ENCODE measurements at regions not wholly inside any gene's neighbourhood (a gene's known extent, or its start where the extent isn't known, plus 50 kb on each side); places are given as distances from the start of the nearest gene placed in this dataset.

DNA sequence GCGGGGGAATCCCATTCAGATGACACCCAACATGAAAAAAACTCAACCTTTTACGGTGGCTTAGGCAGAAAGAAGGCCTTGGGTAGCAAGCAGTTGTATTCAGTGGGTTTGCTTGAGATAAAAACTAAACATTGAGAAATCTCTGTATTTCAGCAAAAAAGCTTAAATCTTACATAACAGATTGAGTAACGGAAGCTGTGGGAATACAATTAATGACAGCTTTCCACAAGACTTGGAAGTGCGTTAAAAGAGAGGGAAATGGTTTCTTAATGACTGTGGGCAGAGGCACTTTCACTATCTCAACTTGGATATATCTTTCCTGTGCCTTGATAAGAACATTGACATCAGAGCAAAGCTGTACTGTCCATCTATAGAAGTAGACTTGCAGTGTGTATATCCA is 418.5 kb upstream of the HS3ST1 start:
- ChIA-PET POLR2A (no interaction called here), CTCF (no interaction called here)
- H3K27ac Mint-ChIP-seq (ENCODE audit: unreplicated experiment), result no peak overlapping the region
- H3K27me3 ChIP-seq (replicated peaks; ENCODE audit: control insufficient read depth, insufficient read depth, low read length), result no peaks in the 10 kb centered on the region
- no peaks in the 10 kb centered on the region for H3K36me3 ChIP-seq (ENCODE audit: control insufficient read depth, insufficient read depth, low read length)
- H3K27me3 Mint-ChIP-seq (ENCODE audit: insufficient read depth, unreplicated experiment), result no peaks in the 10 kb centered on the region
- no peak overlapping the region for H3K4me3 Mint-ChIP-seq (ENCODE audit: unreplicated experiment)
- no peaks in the 10 kb centered on the region for H3K9me3 ChIP-seq
- no peaks in the 10 kb centered on the region for H3K4me1 Mint-ChIP-seq (ENCODE audit: low read depth, unreplicated experiment)
- BruUV-seq (replicated peaks), result no TSS peak
- H3K36me3 Mint-ChIP-seq (ENCODE audit: insufficient read depth, unreplicated experiment), result no peaks in the 10 kb centered on the region
- TF ChIP-seq, protein P1, sequence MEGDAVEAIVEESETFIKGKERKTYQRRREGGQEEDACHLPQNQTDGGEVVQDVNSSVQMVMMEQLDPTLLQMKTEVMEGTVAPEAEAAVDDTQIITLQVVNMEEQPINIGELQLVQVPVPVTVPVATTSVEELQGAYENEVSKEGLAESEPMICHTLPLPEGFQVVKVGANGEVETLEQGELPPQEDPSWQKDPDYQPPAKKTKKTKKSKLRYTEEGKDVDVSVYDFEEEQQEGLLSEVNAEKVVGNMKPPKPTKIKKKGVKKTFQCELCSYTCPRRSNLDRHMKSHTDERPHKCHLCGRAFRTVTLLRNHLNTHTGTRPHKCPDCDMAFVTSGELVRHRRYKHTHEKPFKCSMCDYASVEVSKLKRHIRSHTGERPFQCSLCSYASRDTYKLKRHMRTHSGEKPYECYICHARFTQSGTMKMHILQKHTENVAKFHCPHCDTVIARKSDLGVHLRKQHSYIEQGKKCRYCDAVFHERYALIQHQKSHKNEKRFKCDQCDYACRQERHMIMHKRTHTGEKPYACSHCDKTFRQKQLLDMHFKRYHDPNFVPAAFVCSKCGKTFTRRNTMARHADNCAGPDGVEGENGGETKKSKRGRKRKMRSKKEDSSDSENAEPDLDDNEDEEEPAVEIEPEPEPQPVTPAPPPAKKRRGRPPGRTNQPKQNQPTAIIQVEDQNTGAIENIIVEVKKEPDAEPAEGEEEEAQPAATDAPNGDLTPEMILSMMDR (IDR thresholded peaks at IDR 0.05; ENCODE audit: insufficient read depth in 1 of 2, low read depth in 1 of 2, low read length in 1 of 2, severe bottlenecking in 1 of 2, unreplicated experiment in 1 of 2), result no peak
- H3K4me3 ChIP-seq (ENCODE audit: low read depth, low read length), result no peak overlapping the region
- no peaks in the 10 kb centered on the region for H3K9me3 Mint-ChIP-seq (ENCODE audit: unreplicated experiment)
- no peaks in the 10 kb centered on the region for H3K4me1 ChIP-seq
- intact Hi-C loops (cut with micrococcal nuclease; ENCODE audit: unreplicated experiment), result no loop called here
- DNase-seq, result no peak

DNA sequence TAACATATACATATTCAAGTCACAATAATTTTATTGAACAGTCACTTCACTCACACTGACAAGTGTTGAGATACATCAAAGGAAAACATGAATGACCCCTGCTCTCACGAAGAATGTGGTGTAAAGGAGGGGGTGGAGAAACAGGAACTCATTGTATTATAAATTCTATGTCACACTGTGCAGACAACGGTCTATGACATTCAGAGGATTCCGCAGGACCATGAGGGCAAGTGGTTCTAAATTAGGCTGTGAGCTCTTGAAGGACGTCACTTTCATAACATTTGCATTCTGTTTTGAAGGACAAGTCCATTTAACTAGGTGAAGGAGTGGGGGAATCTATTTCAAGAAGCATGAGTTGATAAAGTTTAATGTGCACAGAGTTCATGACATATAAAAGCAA is 415.2 kb upstream of the HS3ST1 start:
- no peaks in the 10 kb centered on the region for H3K4me1 ChIP-seq
- POLR2A ChIA-PET, result no interaction called here
- no peaks in the 10 kb centered on the region for H3K36me3 Mint-ChIP-seq (ENCODE audit: insufficient read depth, unreplicated experiment)
- H3K27ac Mint-ChIP-seq (ENCODE audit: unreplicated experiment), result no peak overlapping the region
- no peaks in the 10 kb centered on the region for H3K9me3 ChIP-seq
- no peaks in the 10 kb centered on the region for H3K27me3 ChIP-seq (replicated peaks; ENCODE audit: control insufficient read depth, insufficient read depth, low read length)
- H3K4me3 ChIP-seq (ENCODE audit: low read depth, low read length), result no peak overlapping the region
- no peaks in the 10 kb centered on the region for H3K4me1 Mint-ChIP-seq (ENCODE audit: low read depth, unreplicated experiment)
- H3K36me3 ChIP-seq (ENCODE audit: control insufficient read depth, insufficient read depth, low read length), result no peaks in the 10 kb centered on the region
- no TSS peak for BruUV-seq (replicated peaks)
- DNase-seq, result no peak
- intact Hi-C loops (cut with micrococcal nuclease; ENCODE audit: unreplicated experiment), result no loop called here
- no peaks in the 10 kb centered on the region for H3K9me3 Mint-ChIP-seq (ENCODE audit: unreplicated experiment)
- no peak overlapping the region for H3K4me3 Mint-ChIP-seq (ENCODE audit: unreplicated experiment)
- CTCF ChIA-PET, result no interaction called here
- H3K27me3 Mint-ChIP-seq (ENCODE audit: insufficient read depth, unreplicated experiment), result no peaks in the 10 kb centered on the region
- TF ChIP-seq, protein P1 (IDR thresholded peaks at IDR 0.05; ENCODE audit: insufficient read depth in 1 of 2, low read depth in 1 of 2, low read length in 1 of 2, severe bottlenecking in 1 of 2, unreplicated experiment in 1 of 2), result no peak

DNA sequence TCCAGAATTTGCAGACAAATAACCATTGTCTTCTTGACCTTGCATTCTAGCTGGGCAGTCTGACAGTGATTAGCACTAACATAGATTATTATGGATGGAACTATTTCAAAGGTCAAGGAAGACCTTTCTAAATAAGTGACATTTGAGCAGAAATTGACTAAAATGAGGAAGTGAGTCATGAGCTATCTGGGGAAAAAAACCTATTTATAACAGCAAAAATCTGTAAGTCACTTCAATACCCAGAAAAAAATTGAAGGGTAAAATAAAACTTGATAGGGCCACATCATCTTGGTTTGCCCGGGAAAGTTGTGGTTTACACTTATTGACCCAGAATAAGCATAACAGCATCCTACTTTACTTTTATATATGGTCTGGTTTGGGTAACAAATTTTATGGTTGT is 414.6 kb upstream of the HS3ST1 start:
- intact Hi-C loops (cut with micrococcal nuclease; ENCODE audit: unreplicated experiment), result no loop called here
- Mint-ChIP-seq H3K27me3 (ENCODE audit: insufficient read depth, unreplicated experiment) (no peaks in the 10 kb centered on the region), H3K9me3 (ENCODE audit: unreplicated experiment) (no peaks in the 10 kb centered on the region), H3K27ac (ENCODE audit: unreplicated experiment) (no peak overlapping the region), H3K36me3 (ENCODE audit: insufficient read depth, unreplicated experiment) (no peaks in the 10 kb centered on the region), H3K4me3 (ENCODE audit: unreplicated experiment) (no peak overlapping the region), H3K4me1 (ENCODE audit: low read depth, unreplicated experiment) (no peaks in the 10 kb centered on the region)
- DNase-seq, result no peak
- no peaks in the 10 kb centered on the region for H3K27me3 ChIP-seq (replicated peaks; ENCODE audit: control insufficient read depth, insufficient read depth, low read length)
- TF ChIP-seq, protein P1 (IDR thresholded peaks at IDR 0.05; ENCODE audit: insufficient read depth in 1 of 2, low read depth in 1 of 2, low read length in 1 of 2, severe bottlenecking in 1 of 2, unreplicated experiment in 1 of 2), result no peak
- H3K9me3 ChIP-seq, result no peaks in the 10 kb centered on the region
- no peaks in the 10 kb centered on the region for H3K4me1 ChIP-seq
- H3K4me3 ChIP-seq (ENCODE audit: low read depth, low read length), result no peak overlapping the region
- CTCF ChIA-PET, result no interaction called here
- no peaks in the 10 kb centered on the region for H3K36me3 ChIP-seq (ENCODE audit: control insufficient read depth, insufficient read depth, low read length)
- POLR2A ChIA-PET, result no interaction called here
- BruUV-seq (replicated peaks), result no TSS peak

Measured in Caco-2 (cell line).